SH-SY5Y (cell line): ENCODE measurements at regions not wholly inside any gene's neighbourhood (a gene's known extent, or its start where the extent isn't known, plus 50 kb on each side); places are given as distances from the start of the nearest gene placed in this dataset.

ENCODE experiments used
- GATA2 ChIP-seq: IDR thresholded peaks from 2 replicates; pipeline ENCODE4 v1.6.1; 2011; ENCODE audit warnings: mild to moderate bottlenecking, low read depth, low read length
- GATA3 ChIP-seq: IDR thresholded peaks from 2 replicates; pipeline ENCODE4 v1.6.1; 2011; ENCODE audit warnings: low read depth, mild to moderate bottlenecking, low read length, moderate library complexity

DNA sequence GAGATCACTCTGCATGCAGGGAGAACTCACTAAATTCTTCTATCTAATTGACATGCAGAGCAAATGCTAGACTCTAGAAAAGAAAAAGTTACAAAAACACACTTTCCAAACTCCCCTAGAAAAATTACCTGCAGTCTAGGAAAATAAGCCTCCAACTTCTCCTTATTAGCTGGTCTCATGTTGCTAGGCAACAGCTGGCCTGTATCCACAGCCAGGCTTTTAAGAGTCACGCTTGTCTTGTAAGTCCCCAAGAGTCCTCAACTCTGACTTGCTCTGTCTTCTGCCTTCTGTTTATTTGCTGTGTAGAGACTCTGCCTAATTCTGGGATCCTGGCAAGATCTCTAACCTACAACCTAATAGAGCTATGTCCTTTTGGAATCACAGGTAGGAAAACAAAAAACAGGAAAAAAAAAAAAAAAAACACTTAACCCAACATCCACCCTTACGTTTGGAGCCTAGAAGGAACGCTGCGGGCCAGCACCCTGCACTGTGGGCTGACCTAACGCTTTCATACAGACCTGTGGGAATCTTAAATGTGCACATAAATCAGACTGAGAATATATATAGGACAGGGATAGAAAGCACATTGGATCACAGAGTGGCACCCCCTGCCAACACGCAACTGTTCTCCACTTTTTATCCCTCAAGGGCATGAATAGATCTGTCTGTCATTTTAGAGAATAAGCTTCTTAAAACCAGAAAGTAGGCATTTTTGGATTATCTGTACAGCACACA, 117.0 kb upstream of the PTPRZ1 start:
- TF ChIP-seq GATA2 (no peak), GATA3 (no peak)
